Skin of body (tissue), 1 donor: ENCODE measurements at regions not wholly inside any gene's neighbourhood (a gene's known extent, or its start where the extent isn't known, plus 50 kb on each side); places are given as distances from the start of the nearest gene placed in this dataset.
"Not testable (repeated sequence)": the region's sequence is repeated elsewhere in the genome, so short reads cannot be mapped to it uniquely, and the experiment has no call there.

ENCODE experiments used
- DNase-seq: peaks from one replicate; lab custom pipeline; 2025; lab: John Stamatoyannopoulos, UW

DNA sequence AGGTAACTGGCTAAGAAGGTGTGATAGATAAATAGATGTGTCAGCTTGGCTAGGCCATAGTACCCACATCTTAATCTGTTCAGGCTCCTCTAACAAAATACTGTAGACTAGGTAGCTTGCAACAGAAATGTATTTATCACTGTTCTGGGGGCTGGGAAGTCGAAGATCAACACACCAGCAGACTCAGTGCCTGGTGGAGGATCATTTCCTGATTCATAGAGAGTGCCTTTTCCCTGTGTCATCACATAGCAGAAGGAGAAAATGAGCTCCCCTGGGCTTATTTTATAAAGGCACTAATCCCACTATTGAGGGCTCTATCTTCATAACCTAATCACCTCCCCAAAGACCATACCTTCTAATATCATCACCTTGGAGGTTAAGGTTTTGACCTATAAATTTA is 532.7 kb upstream of the OLFM3 start:
- no peak for DNase-seq

DNA sequence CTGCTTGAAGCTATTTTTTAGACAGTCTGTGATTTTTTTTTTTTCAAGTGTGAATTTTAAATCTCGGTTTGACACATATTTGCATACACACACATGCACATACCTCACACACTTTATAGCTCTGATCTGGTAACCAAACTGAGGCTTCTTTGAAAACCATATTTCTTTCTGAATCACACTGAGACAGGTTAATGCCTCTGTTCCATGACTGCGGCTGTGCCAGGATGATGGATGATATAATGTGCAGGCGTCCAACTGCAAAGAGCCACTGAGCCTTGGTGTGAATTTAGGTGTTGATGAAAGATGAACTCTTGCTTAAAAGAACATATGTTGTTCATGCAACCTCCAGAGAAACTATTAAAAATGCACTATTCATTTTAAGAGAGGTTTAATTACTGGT is 504.0 kb upstream of the OLFM3 start:
- no peak for DNase-seq

DNA sequence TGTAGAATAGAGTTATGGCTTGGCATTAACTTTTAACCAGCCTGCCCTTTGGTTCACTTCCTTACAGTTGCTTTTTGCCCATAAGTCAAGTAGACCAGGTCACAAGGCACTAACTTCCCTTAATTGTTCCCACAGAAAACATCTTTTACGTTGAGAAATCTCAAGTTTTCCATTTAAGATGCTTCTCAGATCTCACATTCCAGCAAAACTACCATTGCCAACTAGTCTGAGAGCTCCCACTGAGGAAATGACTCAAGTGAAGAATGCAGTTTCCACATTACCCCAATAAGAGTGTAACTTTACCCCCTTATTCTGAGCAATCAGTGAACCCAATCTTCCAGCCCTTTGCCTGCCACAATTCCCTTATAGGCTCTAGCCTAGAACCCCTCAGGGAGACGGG is 502.2 kb upstream of the OLFM3 start:
- DNase-seq: no peak

DNA sequence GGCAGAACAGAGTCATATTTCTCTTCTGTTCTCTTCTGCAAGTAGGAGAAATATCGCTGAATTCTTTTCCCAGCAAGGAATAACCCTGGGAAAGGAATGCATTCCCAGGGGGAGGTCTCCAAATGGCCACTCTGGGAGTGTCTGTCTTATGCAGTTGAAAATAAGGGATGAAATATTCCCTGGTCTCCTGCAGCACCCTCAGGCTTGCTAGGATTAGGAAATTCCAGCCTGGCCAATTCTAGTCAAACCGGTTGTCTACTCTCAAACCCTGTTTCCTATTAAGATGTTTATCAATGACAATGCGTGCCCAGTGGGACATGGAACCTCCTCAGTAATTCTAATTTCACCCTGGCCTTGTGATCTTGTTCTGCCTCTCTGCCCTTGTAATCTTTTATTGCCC is 501.1 kb upstream of the OLFM3 start:
- not testable (repeated sequence) for DNase-seq

DNA sequence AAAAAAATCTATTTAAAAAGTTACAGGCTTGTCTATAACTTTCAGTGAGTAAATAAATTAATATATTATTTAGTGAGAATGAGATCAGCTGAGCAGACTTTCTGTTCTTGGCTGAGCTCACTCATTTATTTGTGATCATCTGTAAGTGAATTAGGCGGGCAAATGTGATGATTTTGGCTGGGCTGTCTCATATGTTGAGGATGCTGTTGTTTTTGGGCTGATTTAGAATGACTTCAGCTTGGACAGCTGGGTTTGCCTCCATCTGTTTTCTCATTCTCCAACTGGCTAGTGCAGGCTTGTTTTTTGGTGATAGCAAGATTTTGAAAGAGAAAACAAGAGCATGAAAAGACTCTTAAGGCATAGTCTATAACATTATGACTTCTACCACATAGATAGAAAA is 475.8 kb upstream of the OLFM3 start:
- no peak for DNase-seq

DNA sequence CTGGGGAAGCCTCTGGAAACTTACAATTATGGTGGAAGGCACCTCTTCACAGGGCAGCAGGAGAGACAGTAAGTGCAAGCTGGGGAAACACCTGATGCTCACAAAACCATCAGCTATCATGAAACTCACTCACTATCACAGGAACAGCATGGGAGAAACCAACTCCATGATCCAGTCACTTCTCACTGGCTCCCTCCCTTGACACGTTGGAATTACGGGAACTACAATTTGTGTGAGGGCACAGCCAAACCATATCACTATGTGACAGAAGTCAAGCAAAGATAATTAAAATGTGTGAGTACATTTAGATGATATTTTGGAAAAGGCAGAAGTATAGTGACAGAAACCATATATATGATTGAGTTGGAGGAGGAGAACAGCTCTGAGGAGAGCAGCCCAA is 474.0 kb upstream of the OLFM3 start:
- no peak for DNase-seq

DNA sequence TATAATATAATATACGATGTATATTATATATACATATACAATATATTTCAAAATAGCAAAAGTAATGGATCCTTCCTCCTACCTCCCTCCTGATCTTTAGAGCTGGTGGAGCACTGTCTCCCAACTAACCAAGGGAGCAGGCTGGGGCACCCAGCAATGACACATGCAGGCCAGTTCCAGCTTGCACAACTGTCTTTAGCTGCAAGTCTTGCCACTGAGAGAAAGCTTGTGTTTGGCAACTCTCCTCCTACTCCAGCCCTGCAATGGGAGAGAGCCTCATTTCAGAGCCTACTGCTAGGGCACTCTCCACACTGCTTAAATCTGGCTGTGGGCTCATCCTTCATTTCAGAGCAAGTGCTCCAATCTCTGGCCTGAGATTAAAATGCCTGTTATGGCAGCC is 469.8 kb upstream of the OLFM3 start:
- DNase-seq: no peak

DNA sequence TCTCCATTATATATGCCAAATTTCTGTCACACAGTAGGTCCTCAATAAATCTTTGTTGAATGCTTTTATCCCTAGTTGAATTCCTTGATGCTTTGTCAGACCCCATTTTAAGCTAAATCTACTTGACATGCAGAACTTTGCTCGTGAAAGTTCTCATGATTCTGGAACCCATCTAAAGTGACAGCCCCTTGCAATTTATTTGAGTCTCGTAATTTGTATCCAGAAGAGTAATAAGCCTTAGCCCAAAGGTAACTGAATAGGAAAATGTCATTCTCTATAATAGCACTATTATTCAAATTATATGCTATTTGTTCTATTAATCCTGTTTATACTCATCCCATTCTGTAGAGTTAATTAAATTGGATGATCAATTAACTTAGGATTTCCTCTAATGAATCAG is 466.6 kb upstream of the OLFM3 start:
- no peak for DNase-seq

DNA sequence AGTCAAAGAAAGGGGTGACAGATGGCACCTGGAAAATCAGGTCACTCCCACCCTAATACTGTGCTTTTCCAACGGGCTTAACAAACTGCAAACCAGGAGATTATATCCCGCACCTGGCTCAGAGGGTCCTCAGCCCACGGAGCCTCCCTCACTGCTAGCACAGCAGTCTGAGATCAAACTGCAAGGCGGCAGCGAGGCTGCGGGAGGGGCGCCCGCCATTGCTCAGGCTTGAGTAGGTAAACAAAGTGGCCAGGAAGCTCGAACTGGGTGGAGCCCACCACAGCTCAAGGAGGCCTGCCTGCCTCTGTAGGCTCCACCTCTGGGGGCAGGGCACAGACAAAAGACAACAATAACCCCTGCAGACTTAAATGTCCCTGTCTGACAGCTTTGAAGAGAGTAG is 445.6 kb upstream of the OLFM3 start:
- not testable (repeated sequence) for DNase-seq

DNA sequence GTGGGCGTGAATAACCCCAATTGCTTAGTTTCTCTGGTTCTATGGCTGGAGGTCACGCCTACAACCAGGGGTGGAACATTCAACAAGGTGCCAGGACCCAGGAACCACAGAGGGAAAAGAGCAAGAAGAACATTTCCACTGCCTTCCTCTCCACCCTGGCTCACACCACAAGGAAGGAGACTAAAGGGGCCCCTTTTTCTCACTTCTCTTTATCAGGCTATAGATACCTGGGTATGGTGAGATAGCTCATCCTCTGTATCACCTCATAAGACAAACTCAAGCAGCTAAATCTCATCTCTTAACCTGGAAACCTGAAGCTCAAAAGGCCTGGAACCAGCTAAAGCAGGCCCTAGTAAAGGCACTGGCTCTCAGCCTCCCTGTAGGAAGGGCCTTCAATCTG is 438.8 kb upstream of the OLFM3 start:
- DNase-seq: no peak

DNA sequence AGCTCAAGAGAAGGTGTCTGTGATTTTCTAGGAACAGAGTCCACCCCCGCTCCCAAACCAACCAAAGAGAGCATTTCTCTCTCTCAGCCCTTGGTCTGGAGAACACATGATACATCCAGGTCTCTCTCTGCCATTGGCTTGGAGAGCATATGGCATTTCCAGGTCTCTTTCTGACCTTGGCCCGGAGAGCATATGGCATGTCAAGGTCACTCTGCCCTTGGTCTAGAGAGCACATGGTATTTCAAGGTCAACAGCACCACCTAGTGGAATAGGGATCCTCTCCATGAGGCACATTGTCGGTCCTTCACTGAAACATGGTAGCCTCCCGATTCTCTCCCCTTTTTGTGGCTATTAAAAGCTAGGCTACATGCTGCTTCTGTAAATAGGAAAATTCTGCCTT is 437.7 kb upstream of the OLFM3 start:
- no peak for DNase-seq

DNA sequence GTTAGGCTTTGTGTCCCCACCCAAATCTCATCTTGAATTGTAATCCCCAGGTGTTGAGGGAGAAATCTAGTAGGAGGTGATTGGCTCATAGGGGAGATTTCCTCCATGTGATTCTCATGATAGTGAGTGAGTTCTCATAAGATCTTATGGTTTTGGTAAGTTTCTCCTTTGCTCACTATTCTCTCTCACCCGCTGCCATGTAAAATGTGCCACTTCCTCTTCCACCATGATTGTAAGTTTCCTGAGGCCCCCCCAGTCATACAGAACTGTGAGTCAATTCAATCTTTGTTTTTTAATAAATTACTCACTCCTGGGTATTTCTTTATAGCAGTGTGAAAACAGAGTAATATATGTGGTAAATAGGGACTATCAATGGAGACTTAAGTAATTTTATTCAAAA is 434.5 kb upstream of the OLFM3 start:
- DNase-seq: no peak

DNA sequence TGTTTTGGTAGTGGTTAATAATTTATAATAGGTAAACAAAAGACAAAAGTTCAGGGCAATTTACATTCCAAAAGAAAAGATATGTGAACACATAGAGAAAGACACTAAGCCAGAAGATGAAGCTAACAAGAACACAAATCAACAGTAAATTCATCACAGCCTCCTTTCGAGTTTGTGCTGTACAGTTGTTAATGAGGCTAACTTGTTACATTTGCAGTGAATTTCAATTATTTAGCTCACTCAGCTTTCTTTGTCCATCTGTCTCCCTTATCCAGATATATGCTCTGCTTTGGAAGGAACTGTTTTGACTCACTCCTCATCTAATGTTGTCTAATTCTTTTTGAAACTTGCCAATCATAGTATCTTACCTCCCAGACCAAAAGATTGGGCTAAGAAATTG is 423.3 kb upstream of the OLFM3 start:
- no peak for DNase-seq
